Loucy (cell line): ENCODE measurements at regions not wholly inside any gene's neighbourhood (a gene's known extent, or its start where the extent isn't known, plus 50 kb on each side); places are given as distances from the start of the nearest gene placed in this dataset.
A peak's percentile ranks its signal among the peaks of the same experiment; 100 is the strongest.

Source experiments
- H2AFZ ChIP-seq: fragments of 200-600 bp; sonication (generic); 2 replicates; pipeline ENCODE4 v1.6.0; 2016; ENCODE audit warnings: antibody characterized with exemption, mild to moderate bottlenecking, low read length, moderate library complexity
- H3F3A ChIP-seq: fragments of 200-600 bp; 2 replicates; pipeline ENCODE4 v1.6.0; 2016; ENCODE audit warnings: antibody characterized with exemption, low read depth, mild to moderate bottlenecking
- H3K27me3 ChIP-seq: fragments of 200-600 bp; sonication (generic); 2 replicates; pipeline ENCODE4 v1.6.1; 2014; ENCODE audit warnings: low read length, mild to moderate bottlenecking; ENCODE audit not compliant: insufficient read depth, poor library complexity, severe bottlenecking
- H3K36me3 ChIP-seq: fragments of 200-600 bp; sonication (generic); 2 replicates; pipeline ENCODE4 v1.6.1; 2016; ENCODE audit warnings: low read length; ENCODE audit not compliant: insufficient read depth
- H3K4me1 ChIP-seq: fragments of 200-600 bp; sonication (generic); 2 replicates; pipeline ENCODE4 v1.5.1; 2014; ENCODE audit warnings: low read length, mild to moderate bottlenecking; ENCODE audit not compliant: insufficient read depth, poor library complexity, severe bottlenecking
- H3K4me2 ChIP-seq: fragments of 200-600 bp; sonication (generic); 2 replicates; pipeline ENCODE4 v1.6.0; 2014; ENCODE audit warnings: antibody characterized with exemption, low read length, low read depth, mild to moderate bottlenecking; ENCODE audit not compliant: poor library complexity, severe bottlenecking
- H3K4me3 ChIP-seq: fragments of 200-600 bp; sonication (generic); 2 replicates; pipeline ENCODE4 v1.5.1; 2014; ENCODE audit warnings: low read length, mild to moderate bottlenecking, mixed read lengths; ENCODE audit not compliant: poor library complexity, severe bottlenecking
- H3K79me2 ChIP-seq: fragments of 200-600 bp; sonication (generic); 2 replicates; pipeline ENCODE4 v1.6.1; 2014; ENCODE audit warnings: low read length; ENCODE audit not compliant: insufficient read depth
- H3K9ac ChIP-seq: fragments of 200-600 bp; sonication (generic); 2 replicates; pipeline ENCODE4 v1.6.0; 2014; ENCODE audit warnings: mild to moderate bottlenecking, low read depth, low read length, moderate library complexity; ENCODE audit not compliant: poor library complexity, severe bottlenecking
- H3K9me2 ChIP-seq: fragments of 200-600 bp; sonication (generic); replicated peaks from 2 replicates; pipeline ENCODE4 v1.6.1; 2016; ENCODE audit warnings: low read depth, low read length, mixed read lengths
- H3K9me3 ChIP-seq: fragments of 200-600 bp; sonication (generic); 2 replicates; pipeline ENCODE4 v1.6.1; 2014; ENCODE audit warnings: mild to moderate bottlenecking, antibody characterized with exemption, low read length, low read depth; ENCODE audit not compliant: insufficient read depth
- H4K20me1 ChIP-seq: fragments of 200-600 bp; sonication (generic); 2 replicates; pipeline ENCODE4 v1.6.0; 2014; ENCODE audit warnings: antibody characterized with exemption, low read length, mild to moderate bottlenecking; ENCODE audit not compliant: insufficient read depth, poor library complexity, severe bottlenecking
- CTCF ChIP-seq: fragments of 200-600 bp; sonication (generic); conservative IDR thresholded peaks from 2 replicates; pipeline ENCODE4 v1.5.1; 2014; ENCODE audit warnings: mild to moderate bottlenecking, antibody characterized with exemption, low read length
- EZH2phosphoT487 ChIP-seq: fragments of 200-600 bp; IDR thresholded peaks from 2 replicates; pipeline ENCODE4 v1.6.1; 2018; ENCODE audit warnings: antibody characterized with exemption, mild to moderate bottlenecking, moderate library complexity, borderline replicate concordance

GRCh38 chr9:109931623-109932022, 151.6 kb downstream of the PALM2AKAP2 start:
- no peaks in the 10 kb centered on the region for H3K9me2 ChIP-seq
- no peak overlapping the region for H2AFZ ChIP-seq
- H3K4me2 ChIP-seq = no peak overlapping the region
- H3F3A ChIP-seq = no peaks in the 10 kb centered on the region
- no peak overlapping the region for H3K4me3 ChIP-seq
- H3K4me1 ChIP-seq = peaks cover 15% of the 10 kb centered on the region
- no peaks in the 10 kb centered on the region for H3K9me3 ChIP-seq
- H3K9ac ChIP-seq = no peak overlapping the region
- H3K36me3 ChIP-seq = no peaks in the 10 kb centered on the region
- no peaks in the 10 kb centered on the region for H3K79me2 ChIP-seq
- no peaks in the 10 kb centered on the region for H3K27me3 ChIP-seq
- no peak for TF ChIP-seq EZH2phosphoT487
- TF ChIP-seq CTCF = no peak
- H4K20me1 ChIP-seq = no peaks in the 10 kb centered on the region

- Histone ChIP-seq H3K36me3 (no peaks in the 10 kb centered on the region), H4K20me1 (no peaks in the 10 kb centered on the region), H3K9me2 (no peaks in the 10 kb centered on the region), H3K9me3 (no peaks in the 10 kb centered on the region), H3K4me2 (no peak overlapping the region), H3K27me3 (no peaks in the 10 kb centered on the region), H3F3A (no peaks in the 10 kb centered on the region), H3K4me1 (peaks cover 4% of the 10 kb centered on the region), H3K9ac (no peak overlapping the region), H2AFZ (0 out of 2 replicates have a peak overlapping the region, but pooled peaks have one; percentile 18), H3K79me2 (no peaks in the 10 kb centered on the region), H3K4me3 (no peak overlapping the region)
- TF ChIP-seq EZH2phosphoT487 (no peak), CTCF (no peak)
Measured at GRCh38 chr9:109934136-109934856, 154.3 kb downstream of the PALM2AKAP2 start.

- Histone ChIP-seq H3K36me3 (no peaks in the 10 kb centered on the region), H3K27me3 (no peaks in the 10 kb centered on the region), H3K4me1 (peaks cover 4% of the 10 kb centered on the region), H4K20me1 (no peaks in the 10 kb centered on the region), H3K4me2 (no peak overlapping the region), H3K79me2 (no peaks in the 10 kb centered on the region), H3K4me3 (no peak overlapping the region), H3F3A (no peaks in the 10 kb centered on the region), H3K9ac (no peak overlapping the region), H3K9me3 (no peaks in the 10 kb centered on the region), H2AFZ (0 out of 2 replicates have a peak overlapping the region, but pooled peaks have one; percentile 18), H3K9me2 (no peaks in the 10 kb centered on the region)
- TF ChIP-seq CTCF (no peak), EZH2phosphoT487 (no peak)
Measured at GRCh38 chr9:109934857-109935215, 154.8 kb downstream of the PALM2AKAP2 start.
